Caco-2 (cell line): ENCODE measurements at regions not wholly inside any gene's neighbourhood (a gene's known extent, or its start where the extent isn't known, plus 50 kb on each side); places are given as distances from the start of the nearest gene placed in this dataset.

ENCODE experiments used
- BruUV-seq: library from RNA; stranded (reverse); fragments of 400-500 nt; replicated peaks from 2 replicates; lab custom pipeline; 2021; lab: Mats Ljungman, UMichigan
- CTCF ChIA-PET: fragments of 300-600 bp; sonication (Branson Sonifier 250); formaldehyde crosslinking; loops from one replicate; lab custom pipeline; 2022; ENCODE audit warnings: antibody characterized with exemption; lab: Charles Lee
- POLR2A ChIA-PET: fragments of 300-600 bp; sonication (Branson Sonifier 250); formaldehyde crosslinking; loops from one replicate; lab custom pipeline; 2022; ENCODE audit warnings: antibody characterized with exemption; lab: Charles Lee
- DNase-seq, 2 experiments: peaks; one replicate each; pipeline versions ENCODE4 v3.0.0 to v3.0.0-alpha.2; 2020 to 2022
- H3K27me3 ChIP-seq: replicated peaks from 2 replicates; pipeline ENCODE4 v1.6.0; 2011; ENCODE audit warnings: low read length; ENCODE audit not compliant: control insufficient read depth, insufficient read depth
- H3K36me3 ChIP-seq: 2 replicates; pipeline ENCODE4 v1.5.1; 2011; ENCODE audit warnings: low read length; ENCODE audit not compliant: control insufficient read depth, insufficient read depth
- H3K4me1 ChIP-seq: fragments of 250-450 bp; sonication (Bioruptor Pico); 2 replicates; pipeline ENCODE4 v1.5.1; 2020; ENCODE audit warnings: mild to moderate bottlenecking
- H3K4me3 ChIP-seq: 2 replicates; pipeline ENCODE4 v1.5.1; 2011; ENCODE audit warnings: low read depth, mild to moderate bottlenecking, control low read depth, low read length
- H3K9me3 ChIP-seq: fragments of 250-450 bp; sonication (Bioruptor Pico); 2 replicates; pipeline ENCODE4 v1.5.1; 2020; ENCODE audit warnings: mild to moderate bottlenecking, moderate library complexity
- H3K27ac Mint-ChIP-seq: one replicate; pipeline ENCODE4 v1.8.0; 2022; ENCODE audit warnings: mixed read lengths; ENCODE audit not compliant: unreplicated experiment
- H3K27me3 Mint-ChIP-seq: one replicate; pipeline ENCODE4 v1.8.0; 2022; ENCODE audit warnings: mixed read lengths; ENCODE audit not compliant: insufficient read depth, unreplicated experiment
- H3K36me3 Mint-ChIP-seq: one replicate; pipeline ENCODE4 v1.8.0; 2022; ENCODE audit warnings: mild to moderate bottlenecking, mixed read lengths; ENCODE audit not compliant: insufficient read depth, unreplicated experiment
- H3K4me1 Mint-ChIP-seq: one replicate; pipeline ENCODE4 v1.8.0; 2022; ENCODE audit warnings: low read depth, mixed read lengths; ENCODE audit not compliant: unreplicated experiment
- H3K4me3 Mint-ChIP-seq: one replicate; pipeline ENCODE4 v1.8.0; 2022; ENCODE audit warnings: mild to moderate bottlenecking, moderate library complexity, mixed read lengths; ENCODE audit not compliant: unreplicated experiment
- H3K9me3 Mint-ChIP-seq: one replicate; pipeline ENCODE4 v1.8.0; 2022; ENCODE audit warnings: mixed read lengths; ENCODE audit not compliant: unreplicated experiment
- CTCF ChIP-seq, 2 experiments: fragments of 200-600 bp in 1 of 2; IDR thresholded peaks; 1 replicate in 1 of 2; 2 replicates in 1 of 2; pipeline versions ENCODE4 v1.5.1 to v1.8.0; 2011 to 2022; ENCODE audit warnings: antibody characterized with exemption in 1 of 2, control low read depth in 1 of 2, inconsistent platforms in 1 of 2, low read depth in 1 of 2, low read length in 1 of 2, mild to moderate bottlenecking in 1 of 2, moderate library complexity in 1 of 2; ENCODE audit not compliant: insufficient read depth in 1 of 2, severe bottlenecking in 1 of 2, unreplicated experiment in 1 of 2
- intact Hi-C: fragments of 100-400 bp; cut with micrococcal nuclease; formaldehyde crosslinking; loops from one replicate; pipeline ENCODE4 v1.10.0; 2022; ENCODE audit not compliant: unreplicated experiment

DNA sequence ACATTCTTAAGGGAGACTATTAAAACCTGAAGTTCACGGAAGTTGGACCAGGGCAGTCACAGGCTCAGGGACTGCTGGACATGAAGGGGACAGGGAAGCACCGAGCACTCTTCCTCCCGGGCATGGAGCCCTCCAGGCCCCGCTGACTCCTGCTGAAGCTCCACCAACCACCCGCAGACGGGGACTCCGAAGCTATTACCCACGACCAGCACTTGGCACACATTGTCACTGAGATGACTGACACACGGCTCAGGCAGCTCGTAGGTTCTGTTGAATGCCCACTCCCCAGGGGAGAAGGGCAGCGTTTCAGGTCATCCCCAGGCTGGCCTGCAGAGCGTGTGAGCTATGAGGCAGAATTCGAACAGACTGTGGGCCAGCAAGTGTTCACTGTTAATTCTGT is 234.8 kb downstream of the NDUFA10 start:
- Histone ChIP-seq H3K36me3 (no peaks in the 10 kb centered on the region), H3K4me1 (no peaks in the 10 kb centered on the region), H3K27me3 (no peaks in the 10 kb centered on the region), H3K4me3 (no peak overlapping the region), H3K9me3 (no peaks in the 10 kb centered on the region)
- intact Hi-C loops = no loop called here
- H3K27me3 Mint-ChIP-seq = peaks cover 6% of the 10 kb centered on the region
- ChIA-PET CTCF (no interaction called here), POLR2A (no interaction called here)
- DNase-seq = no peak
- no TSS peak for BruUV-seq
- TF ChIP-seq CTCF (IDR thresholded peaks at IDR 0.05; ENCODE audit: insufficient read depth in 1 of 2, low read depth in 1 of 2, low read length in 1 of 2, severe bottlenecking in 1 of 2, unreplicated experiment in 1 of 2) = no peak
- no peak overlapping the region for H3K4me3 Mint-ChIP-seq
- H3K36me3 Mint-ChIP-seq = no peaks in the 10 kb centered on the region
- H3K4me1 Mint-ChIP-seq = no peaks in the 10 kb centered on the region
- no peak overlapping the region for H3K27ac Mint-ChIP-seq
- no peaks in the 10 kb centered on the region for H3K9me3 Mint-ChIP-seq

DNA sequence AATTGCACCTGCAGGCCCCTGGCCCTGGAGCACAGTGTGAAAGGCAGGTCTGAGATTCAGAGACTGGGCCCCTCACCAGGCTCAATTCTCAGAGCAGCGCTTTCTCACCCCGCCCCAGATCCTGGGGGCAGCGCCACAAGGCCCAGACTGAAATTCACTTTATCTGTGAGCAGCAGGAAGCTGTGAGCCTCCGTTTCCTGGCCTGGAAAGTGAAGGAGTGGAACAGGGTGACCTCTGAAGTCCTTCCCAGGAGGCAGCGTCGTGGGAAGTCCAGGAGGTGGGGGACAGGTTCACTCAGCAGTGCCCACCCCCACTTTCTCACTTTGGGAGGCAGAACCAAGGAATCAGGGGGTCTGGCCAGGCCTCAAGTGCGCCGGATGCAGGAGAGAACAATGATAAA is 235.4 kb downstream of the NDUFA10 start:
- Mint-ChIP-seq H3K4me1 (no peaks in the 10 kb centered on the region), H3K36me3 (no peaks in the 10 kb centered on the region), H3K4me3 (no peak overlapping the region), H3K27ac (no peak overlapping the region), H3K9me3 (no peaks in the 10 kb centered on the region), H3K27me3 (peaks cover 10% of the 10 kb centered on the region)
- Histone ChIP-seq H3K4me1 (no peaks in the 10 kb centered on the region), H3K27me3 (no peaks in the 10 kb centered on the region), H3K9me3 (no peaks in the 10 kb centered on the region), H3K36me3 (no peaks in the 10 kb centered on the region), H3K4me3 (no peak overlapping the region)
- BruUV-seq = no TSS peak
- no peak for DNase-seq
- TF ChIP-seq CTCF (IDR thresholded peaks at IDR 0.05; ENCODE audit: insufficient read depth in 1 of 2, low read depth in 1 of 2, low read length in 1 of 2, severe bottlenecking in 1 of 2, unreplicated experiment in 1 of 2) = no peak
- intact Hi-C loops = no loop called here
- ChIA-PET CTCF (no interaction called here), POLR2A (no interaction called here)

GRCh38 chr2:239788576-239789098 is 236.5 kb downstream of the NDUFA10 start:
- Mint-ChIP-seq H3K36me3 (no peaks in the 10 kb centered on the region), H3K4me3 (no peak overlapping the region), H3K9me3 (no peaks in the 10 kb centered on the region), H3K4me1 (no peaks in the 10 kb centered on the region), H3K27me3 (peaks cover 7% of the 10 kb centered on the region), H3K27ac (no peak overlapping the region)
- no TSS peak for BruUV-seq
- ChIA-PET POLR2A (no interaction called here), CTCF (no interaction called here)
- Histone ChIP-seq H3K4me1 (no peaks in the 10 kb centered on the region), H3K9me3 (no peaks in the 10 kb centered on the region), H3K27me3 (no peaks in the 10 kb centered on the region), H3K4me3 (no peak overlapping the region), H3K36me3 (no peaks in the 10 kb centered on the region)
- TF ChIP-seq CTCF (IDR thresholded peaks at IDR 0.05; ENCODE audit: insufficient read depth in 1 of 2, low read depth in 1 of 2, low read length in 1 of 2, severe bottlenecking in 1 of 2, unreplicated experiment in 1 of 2) = no peak
- intact Hi-C loops = no loop called here
- no peak for DNase-seq
